Retinal pigment epithelial cell (primary cell): ENCODE measurements at regions not wholly inside any gene's neighbourhood (a gene's known extent, or its start where the extent isn't known, plus 50 kb on each side); places are given as distances from the start of the nearest gene placed in this dataset.
"Not testable (repeated sequence)": the region's sequence is repeated elsewhere in the genome, so short reads cannot be mapped to it uniquely, and the experiment has no call there.

Experiments
- DNase-seq: peaks from one replicate; pipeline ENCODE4 v3.0.0-alpha.2; 2010; ENCODE audit warnings: low read depth
- H3K4me3 ChIP-seq: 2 replicates; pipeline ENCODE4 v1.5.1; 2011; ENCODE audit warnings: mild to moderate bottlenecking, low read length, control low read depth, moderate library complexity
- CTCF ChIP-seq: conservative IDR thresholded peaks from 2 replicates; pipeline ENCODE4 v1.5.1; 2011; ENCODE audit warnings: low read depth, low read length, control low read depth, inconsistent platforms

DNA sequence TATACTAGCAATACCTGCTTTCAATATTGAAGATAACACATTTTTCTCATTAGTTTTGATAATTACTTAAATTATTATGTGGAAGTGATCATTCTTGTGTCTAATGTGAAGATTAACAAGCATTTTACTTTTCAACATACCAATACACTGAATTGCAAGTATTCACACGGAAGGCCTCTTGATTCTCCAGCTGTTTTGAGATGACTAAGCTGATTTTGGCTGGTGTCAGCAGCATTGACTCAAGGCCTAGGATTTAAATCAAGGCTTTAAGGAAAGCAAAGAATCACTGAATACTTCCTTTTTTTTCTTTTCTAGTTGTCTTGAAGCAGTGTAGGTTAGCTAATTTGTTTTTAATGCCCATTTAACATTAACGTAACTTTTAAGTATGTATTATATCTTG lies 373.7 kb downstream of the SRGAP2C start:
- no peak for TF ChIP-seq CTCF
- H3K4me3 ChIP-seq = no peak overlapping the region
- DNase-seq = peak; percentile 59

GRCh38 chr1:121566346-121566745 lies 381.6 kb downstream of the SRGAP2C start:
- DNase-seq = no peak
- no peak for TF ChIP-seq CTCF
- H3K4me3 ChIP-seq = no peak overlapping the region

DNA sequence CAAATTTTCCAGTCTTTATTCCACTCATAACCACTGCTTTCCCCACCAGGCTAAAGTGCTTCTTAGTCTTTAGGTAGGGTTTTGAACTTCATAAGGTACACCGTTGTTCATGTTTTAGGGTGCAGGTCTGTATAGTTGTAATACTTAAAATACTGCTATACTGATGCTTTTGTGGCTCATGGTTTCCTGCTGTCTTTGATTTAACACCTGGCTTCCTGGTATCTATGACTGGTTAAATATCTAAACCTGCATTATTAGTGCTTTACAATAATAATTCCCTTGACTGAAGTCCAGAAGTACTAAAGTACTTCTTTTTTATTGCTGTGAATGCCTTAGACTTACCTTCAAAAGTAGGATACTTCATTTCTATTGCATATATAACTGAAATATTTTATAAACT lies 384.7 kb downstream of the SRGAP2C start:
- no peak for DNase-seq
- TF ChIP-seq CTCF = no peak
- H3K4me3 ChIP-seq = no peak overlapping the region

DNA sequence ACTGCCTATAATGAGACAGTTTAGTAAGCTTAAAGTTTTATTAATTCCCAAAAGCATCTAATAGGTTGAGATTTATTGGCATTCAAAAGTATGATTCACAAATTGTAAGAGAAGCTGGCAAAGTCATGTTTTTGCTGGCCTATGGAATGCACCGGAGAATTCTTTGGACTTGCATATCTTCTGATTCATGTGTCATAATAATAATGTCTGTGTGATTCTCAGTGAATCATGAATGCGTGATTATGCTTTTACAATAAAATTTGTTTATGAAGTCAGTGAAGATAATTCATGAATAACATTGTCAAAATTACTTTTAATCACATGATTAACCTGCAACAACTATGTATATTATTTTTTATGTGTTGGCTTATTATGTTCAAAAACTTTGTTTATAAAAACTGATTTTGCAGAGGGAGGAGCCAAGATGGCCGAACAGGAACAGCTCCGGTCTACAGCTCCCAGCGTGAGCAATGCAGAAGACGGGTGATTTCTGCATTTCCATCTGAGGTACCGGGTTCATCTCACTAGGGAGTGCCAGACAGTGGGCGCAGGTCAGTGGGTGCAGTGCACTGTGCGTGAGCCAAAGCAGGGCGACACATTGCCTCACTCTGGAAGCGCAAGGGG lies 389.2 kb downstream of the SRGAP2C start:
- H3K4me3 ChIP-seq = not testable (repeated sequence)
- peak; percentile 55 for DNase-seq

DNA sequence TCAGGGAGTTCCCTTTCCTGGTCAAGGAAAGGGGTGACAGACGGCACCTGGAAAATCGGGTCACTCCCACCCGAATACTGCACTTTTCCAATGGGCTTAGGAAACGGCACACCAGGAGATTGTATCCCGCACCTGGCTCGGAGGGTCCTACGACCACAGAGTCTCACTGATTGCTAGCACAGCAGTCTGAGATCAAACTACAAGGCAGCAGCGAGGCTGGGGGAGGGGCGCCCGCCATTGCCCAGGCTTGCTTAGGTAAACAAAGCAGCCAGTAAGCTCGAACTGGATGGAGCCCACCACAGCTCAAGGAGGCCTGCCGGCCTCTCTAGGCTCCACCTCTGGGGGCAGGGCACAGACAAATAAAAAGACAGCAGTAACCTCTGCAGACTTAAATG lies 389.7 kb downstream of the SRGAP2C start:
- DNase-seq, H3K4me3 ChIP-seq: not testable (repeated sequence)

GRCh38 chr1:121582898-121583297 lies 398.1 kb downstream of the SRGAP2C start:
- not testable (repeated sequence) for DNase-seq, H3K4me3 ChIP-seq

- no peak for TF ChIP-seq CTCF
- H3K4me3 ChIP-seq = no peak overlapping the region
- DNase-seq = no peak
These were observed 401.8 kb downstream of the SRGAP2C start for GRCh38 chr1:121586369-121587229.

DNA sequence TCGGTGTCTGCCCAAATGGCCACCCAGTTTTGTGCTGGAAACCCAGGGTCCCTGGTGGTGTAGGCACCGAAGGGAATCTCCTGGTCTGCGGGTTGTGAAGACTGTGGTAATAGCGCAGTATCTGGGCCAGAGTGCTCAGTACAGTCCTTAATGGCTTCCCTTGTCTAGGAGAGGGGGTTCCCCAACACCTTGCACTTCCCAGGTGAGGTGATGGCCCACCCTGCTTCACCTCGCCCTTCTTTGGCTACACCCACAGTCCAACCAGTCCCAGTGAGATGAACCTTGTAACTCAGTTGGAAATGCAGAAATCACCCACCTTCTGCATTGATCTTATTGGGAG lies 402.4 kb downstream of the SRGAP2C start:
- no peak for DNase-seq
- H3K4me3 ChIP-seq = no peak overlapping the region
- TF ChIP-seq CTCF = no peak
